Inflammatory macrophage (primary cell): ENCODE measurements at regions not wholly inside any gene's neighbourhood (a gene's known extent, or its start where the extent isn't known, plus 50 kb on each side); places are given as distances from the start of the nearest gene placed in this dataset.

Experiments used
- DNase-seq, 2 donors: peaks; one replicate each; pipeline ENCODE4 v3.0.0-alpha.2; 2020 to 2022

GRCh38 chr5:133853646-133854365, 114.6 kb downstream of the C5orf15 start:
- peak; percentile 76 to 88 for DNase-seq

- DNase-seq: peak; percentile 58 to 69
These were observed 116.9 kb downstream of the C5orf15 start for GRCh38 chr5:133851521-133851920.

- peak in 1 of 2 donors; percentile 20 for DNase-seq
These were observed 117.6 kb downstream of the C5orf15 start for GRCh38 chr5:133850811-133851210.

GRCh38 chr5:133849116-133849515, 119.3 kb downstream of the C5orf15 start:
- no peak for DNase-seq

- no peak for DNase-seq
These were observed 120.0 kb downstream of the C5orf15 start for GRCh38 chr5:133848341-133848811.

GRCh38 chr5:133847886-133848285, 120.5 kb downstream of the C5orf15 start:
- DNase-seq: no peak

- no peak for DNase-seq
These were observed 121.1 kb downstream of the C5orf15 start for GRCh38 chr5:133847301-133847700.

GRCh38 chr5:133846478-133847226, 121.8 kb downstream of the C5orf15 start:
- DNase-seq: peak; percentile 6 to 36

- DNase-seq: no peak
These were observed 123.2 kb downstream of the C5orf15 start for GRCh38 chr5:133845271-133845670.

GRCh38 chr5:133844836-133845235, 123.6 kb downstream of the C5orf15 start:
- no peak for DNase-seq

- no peak for DNase-seq
These were observed 124.5 kb downstream of the C5orf15 start for GRCh38 chr5:133843911-133844310.

GRCh38 chr5:133842846-133843611, 125.4 kb downstream of the C5orf15 start:
- DNase-seq: no peak

- no peak for DNase-seq
These were observed 126.3 kb downstream of the C5orf15 start for GRCh38 chr5:133841831-133842750.

GRCh38 chr5:133840168-133840567, 128.3 kb downstream of the C5orf15 start:
- no peak for DNase-seq

GRCh38 chr5:133839721-133840120, 128.7 kb downstream of the C5orf15 start:
- DNase-seq: no peak

- no peak for DNase-seq
These were observed 129.3 kb downstream of the C5orf15 start for GRCh38 chr5:133839090-133839489.

GRCh38 chr5:133838286-133838685, 130.1 kb downstream of the C5orf15 start:
- DNase-seq: no peak

- DNase-seq: no peak
These were observed 136.8 kb downstream of the C5orf15 start for GRCh38 chr5:133831491-133832224.

GRCh38 chr5:133830911-133831310, 137.5 kb downstream of the C5orf15 start:
- no peak for DNase-seq

GRCh38 chr5:133830281-133830680, 138.1 kb downstream of the C5orf15 start:
- no peak for DNase-seq

- no peak for DNase-seq
These were observed 138.6 kb downstream of the C5orf15 start for GRCh38 chr5:133829786-133830185.
